ENCODE measurements at regions not wholly inside any gene's neighbourhood (a gene's known extent, or its start where the extent isn't known, plus 50 kb on each side); places are given as distances from the start of the nearest gene placed in this dataset.

DNA sequence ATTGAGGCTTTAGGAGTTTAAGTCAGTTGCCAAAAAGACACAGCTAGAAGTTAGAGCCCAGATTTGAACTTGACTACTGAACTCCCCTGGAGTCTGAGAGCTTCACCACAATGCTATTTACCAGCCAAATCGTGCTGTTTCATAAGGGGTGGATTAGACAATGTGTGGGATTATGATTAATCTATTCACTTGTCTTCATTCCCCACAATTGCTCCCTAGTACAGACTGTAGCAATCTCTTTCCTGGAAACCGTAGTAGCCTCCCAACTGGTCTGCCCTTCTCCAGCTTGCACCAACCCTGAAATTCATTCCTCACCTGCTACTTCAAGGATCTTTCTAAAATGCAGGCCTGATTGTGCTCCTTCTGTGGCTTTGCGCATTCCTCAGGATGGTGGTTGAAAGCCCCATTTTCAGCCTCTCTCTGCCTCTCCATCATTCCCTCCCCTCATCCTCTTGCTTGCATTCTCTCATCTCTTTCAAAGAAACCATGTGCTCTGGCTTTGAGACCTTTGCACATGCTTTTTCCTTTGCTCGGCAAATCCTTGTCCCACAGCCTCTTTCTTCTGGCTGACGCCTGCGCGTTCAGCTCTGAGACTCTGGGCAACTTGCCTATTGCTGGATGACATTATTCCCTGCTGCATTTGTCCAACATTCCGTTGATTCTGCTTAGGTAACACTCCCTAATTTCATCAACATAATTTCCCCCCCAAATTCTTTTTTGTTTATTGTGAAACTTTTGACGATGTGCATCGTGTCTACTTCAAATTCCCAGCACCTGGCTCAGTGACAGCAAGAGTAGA is 145.1 kb downstream of the ADRA2A start:
- ChIA-PET POLR2A (no interaction called here), CTCF (no interaction called here)
- DNase-seq (ENCODE audit: low read depth, low spot score), result no peak
- no peak overlapping the region for H3K4me3 ChIP-seq (ENCODE audit: low read depth, low read length)
- TF ChIP-seq CTCF (IDR thresholded peaks at IDR 0.05; ENCODE audit: insufficient read depth, low read length, missing control alignments), result no peak

DNA sequence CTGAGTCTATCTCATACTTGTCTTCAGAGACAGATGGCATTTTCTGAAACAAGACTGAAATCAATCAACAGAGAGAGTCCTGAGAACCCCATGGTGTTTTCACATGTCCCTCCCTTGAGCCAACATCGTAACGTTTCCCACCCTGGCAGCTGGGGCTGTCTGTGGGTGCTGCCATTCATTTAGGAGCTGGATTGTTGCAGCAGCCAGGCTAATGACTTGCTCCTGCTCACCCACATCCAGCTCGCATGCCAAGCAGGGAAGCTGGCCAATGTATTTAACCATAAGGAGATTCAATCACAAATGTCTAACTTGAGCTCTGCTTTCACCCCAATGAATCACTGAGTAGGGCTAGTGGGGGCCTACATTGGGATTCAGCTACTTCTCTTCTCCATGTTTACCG is 146.1 kb downstream of the ADRA2A start:
- no peak overlapping the region for H3K4me3 ChIP-seq (ENCODE audit: low read depth, low read length)
- TF ChIP-seq CTCF (IDR thresholded peaks at IDR 0.05; ENCODE audit: insufficient read depth, low read length, missing control alignments), result no peak
- ChIA-PET CTCF (no interaction called here), POLR2A (no interaction called here)
- DNase-seq (ENCODE audit: low read depth, low spot score), result no peak

DNA sequence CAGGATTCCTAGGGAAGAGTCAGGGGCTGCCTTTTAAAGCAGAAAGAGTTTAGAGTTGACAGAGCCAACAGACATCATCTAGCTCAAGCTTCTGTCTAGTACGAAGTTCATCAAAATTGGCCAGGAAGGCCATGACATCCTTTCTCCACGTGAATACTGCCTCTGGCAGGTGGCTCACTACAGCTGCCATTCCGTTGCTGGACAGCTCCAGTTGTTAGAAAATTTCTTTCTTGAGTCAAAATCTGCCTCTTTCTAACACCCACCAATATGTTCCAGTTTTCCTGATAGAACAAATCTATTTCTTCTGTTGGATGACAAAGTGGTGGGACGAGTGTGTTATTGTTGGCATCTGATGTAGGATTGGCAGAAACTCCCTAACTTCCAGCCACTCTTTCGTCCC is 154.9 kb downstream of the ADRA2A start:
- POLR2A ChIA-PET, result no interaction called here
- no peak for TF ChIP-seq CTCF (IDR thresholded peaks at IDR 0.05; ENCODE audit: insufficient read depth, low read length, missing control alignments)

GRCh38 chr10:111233439-111233838 is 156.6 kb downstream of the ADRA2A start:
- TF ChIP-seq CTCF (IDR thresholded peaks at IDR 0.05; ENCODE audit: insufficient read depth, low read length, missing control alignments), result no peak
- POLR2A ChIA-PET, result no interaction called here
- no peak overlapping the region for H3K4me3 ChIP-seq (ENCODE audit: low read depth, low read length)
- no peak for DNase-seq (ENCODE audit: low read depth, low spot score)
- CTCF ChIA-PET, result no interaction called here

More for the DNA sequence above, 154.9 kb downstream of the ADRA2A start:
- no peak overlapping the region for H3K4me3 ChIP-seq (ENCODE audit: low read depth, low read length)
- CTCF ChIA-PET, result no interaction called here
- DNase-seq (ENCODE audit: low read depth, low spot score), result no peak

- DNase-seq (ENCODE audit: low read depth, low spot score), result no peak
- H3K4me3 ChIP-seq (ENCODE audit: low read depth, low read length), result no peak overlapping the region
- TF ChIP-seq CTCF (IDR thresholded peaks at IDR 0.05; ENCODE audit: insufficient read depth, low read length, missing control alignments), result no peak
- ChIA-PET CTCF (no interaction called here), POLR2A (no interaction called here)
These were observed 157.5 kb downstream of the ADRA2A start for GRCh38 chr10:111234234-111234913.

- ChIA-PET POLR2A (no interaction called here), CTCF (no interaction called here)
These were observed 158.1 kb downstream of the ADRA2A start for GRCh38 chr10:111234914-111235302.

More at GRCh38 chr10:111234914-111235302, 158.1 kb downstream of the ADRA2A start:
- no peak overlapping the region for H3K4me3 ChIP-seq (ENCODE audit: low read depth, low read length)
- no peak for DNase-seq (ENCODE audit: low read depth, low spot score)
- no peak for TF ChIP-seq CTCF (IDR thresholded peaks at IDR 0.05; ENCODE audit: insufficient read depth, low read length, missing control alignments)

Data from AG04449 (cell line).